Endometrial microvascular endothelial cells (primary cell): ENCODE measurements at regions not wholly inside any gene's neighbourhood (a gene's known extent, or its start where the extent isn't known, plus 50 kb on each side); places are given as distances from the start of the nearest gene placed in this dataset.
"Not testable (repeated sequence)": the region's sequence is repeated elsewhere in the genome, so short reads cannot be mapped to it uniquely, and the experiment has no call there.

Experiments
- in situ Hi-C: cut with HindIII; loops from 2 replicates; pipeline ENCODE4 v1.10.0; 2017; ENCODE audit warnings: low sequenced_read_pairs, low pct_unique_long_range_greater_than_20kb; ENCODE audit errors: inconsistent ontology term

GRCh38 chr10:65017523-65017922 is 1496.3 kb downstream of the REEP3 start:
- in situ Hi-C loops = no loop called here

- in situ Hi-C loops = no loop called here
Measured at GRCh38 chr10:65024886-65025285, 1503.7 kb downstream of the REEP3 start.

GRCh38 chr10:65030263-65030662 is 1509.1 kb downstream of the REEP3 start:
- in situ Hi-C loops = no loop called here

- in situ Hi-C loops = no loop called here
Measured at GRCh38 chr10:65032867-65033769, 1511.9 kb downstream of the REEP3 start.

GRCh38 chr10:65033957-65034356 is 1512.8 kb downstream of the REEP3 start:
- in situ Hi-C loops = no loop called here

GRCh38 chr10:65040796-65041195 is 1519.6 kb downstream of the REEP3 start:
- in situ Hi-C loops = no loop called here

GRCh38 chr10:65041307-65041706 is 1520.1 kb downstream of the REEP3 start:
- in situ Hi-C loops = no loop called here

GRCh38 chr10:65042496-65042895 is 1521.3 kb downstream of the REEP3 start:
- in situ Hi-C loops = no loop called here

GRCh38 chr10:65046831-65047230 is 1525.6 kb downstream of the REEP3 start:
- in situ Hi-C loops = no loop called here

GRCh38 chr10:65052111-65052510 is 1530.9 kb downstream of the REEP3 start:
- in situ Hi-C loops = not testable (repeated sequence)

- in situ Hi-C loops = not testable (repeated sequence)
Measured at GRCh38 chr10:65053397-65053796, 1532.2 kb downstream of the REEP3 start.

GRCh38 chr10:65053831-65054351 is 1532.7 kb downstream of the REEP3 start:
- in situ Hi-C loops = not testable (repeated sequence)

GRCh38 chr10:65054701-65055100 is 1533.5 kb downstream of the REEP3 start:
- in situ Hi-C loops = not testable (repeated sequence)

GRCh38 chr10:65065278-65065677 is 1544.1 kb downstream of the REEP3 start:
- in situ Hi-C loops = no loop called here

- in situ Hi-C loops = no loop called here
Measured at GRCh38 chr10:65083222-65083621, 1562.0 kb downstream of the REEP3 start.

- in situ Hi-C loops = no loop called here
Measured at GRCh38 chr10:65090991-65091390, 1569.8 kb downstream of the REEP3 start.

- in situ Hi-C loops = no loop called here
Measured at GRCh38 chr10:65100146-65100545, 1578.9 kb downstream of the REEP3 start.

GRCh38 chr10:65100881-65101280 is 1579.7 kb downstream of the REEP3 start:
- in situ Hi-C loops = not testable (repeated sequence)

GRCh38 chr10:65110009-65110408 is 1588.8 kb downstream of the REEP3 start:
- in situ Hi-C loops = no loop called here

GRCh38 chr10:65111059-65111458 is 1589.9 kb downstream of the REEP3 start:
- in situ Hi-C loops = not testable (repeated sequence)
